ENCODE measurements at regions not wholly inside any gene's neighbourhood (a gene's known extent, or its start where the extent isn't known, plus 50 kb on each side); places are given as distances from the start of the nearest gene placed in this dataset.
A peak's percentile ranks its signal among the peaks of the same experiment; 100 is the strongest.

DNA sequence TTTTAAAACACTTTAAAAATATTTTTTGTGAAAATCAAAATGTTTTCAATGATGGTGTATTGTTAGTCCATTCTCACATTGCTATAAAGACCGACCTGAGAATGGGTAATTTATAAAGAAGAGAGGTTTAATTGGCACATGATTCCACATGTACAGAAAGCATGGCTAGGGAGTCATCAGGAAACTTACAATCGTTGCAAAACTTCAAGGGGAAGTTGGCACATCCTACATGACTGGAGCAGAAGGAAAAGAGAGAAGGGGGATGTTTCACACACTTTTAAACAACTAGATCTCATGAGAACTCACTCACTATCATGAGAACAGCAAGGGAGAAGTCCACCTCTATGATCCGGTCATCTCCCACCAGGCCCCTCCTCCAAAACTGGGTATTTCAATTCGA lies 110.7 kb downstream of the TMEM47 start:
- Histone ChIP-seq H3K4me3 (ENCODE audit: low read depth, low read length) (no peak overlapping the region), H3K27me3 (replicated peaks; ENCODE audit: control insufficient read depth, insufficient read depth, low read length) (no peaks in the 10 kb centered on the region), H3K4me1 (no peaks in the 10 kb centered on the region), H3K36me3 (ENCODE audit: control insufficient read depth, insufficient read depth, low read length) (no peaks in the 10 kb centered on the region), H3K9me3 (no peaks in the 10 kb centered on the region)
- Mint-ChIP-seq H3K36me3 (ENCODE audit: insufficient read depth, unreplicated experiment) (no peaks in the 10 kb centered on the region), H3K27ac (ENCODE audit: unreplicated experiment) (no peak overlapping the region), H3K9me3 (ENCODE audit: unreplicated experiment) (no peaks in the 10 kb centered on the region), H3K4me1 (ENCODE audit: low read depth, unreplicated experiment) (no peaks in the 10 kb centered on the region), H3K4me3 (ENCODE audit: unreplicated experiment) (no peak overlapping the region), H3K27me3 (ENCODE audit: insufficient read depth, unreplicated experiment) (no peaks in the 10 kb centered on the region)
- POLR2A ChIA-PET: no interaction called here
- intact Hi-C loops (cut with micrococcal nuclease; ENCODE audit: unreplicated experiment): no loop called here
- TF ChIP-seq, protein P1, sequence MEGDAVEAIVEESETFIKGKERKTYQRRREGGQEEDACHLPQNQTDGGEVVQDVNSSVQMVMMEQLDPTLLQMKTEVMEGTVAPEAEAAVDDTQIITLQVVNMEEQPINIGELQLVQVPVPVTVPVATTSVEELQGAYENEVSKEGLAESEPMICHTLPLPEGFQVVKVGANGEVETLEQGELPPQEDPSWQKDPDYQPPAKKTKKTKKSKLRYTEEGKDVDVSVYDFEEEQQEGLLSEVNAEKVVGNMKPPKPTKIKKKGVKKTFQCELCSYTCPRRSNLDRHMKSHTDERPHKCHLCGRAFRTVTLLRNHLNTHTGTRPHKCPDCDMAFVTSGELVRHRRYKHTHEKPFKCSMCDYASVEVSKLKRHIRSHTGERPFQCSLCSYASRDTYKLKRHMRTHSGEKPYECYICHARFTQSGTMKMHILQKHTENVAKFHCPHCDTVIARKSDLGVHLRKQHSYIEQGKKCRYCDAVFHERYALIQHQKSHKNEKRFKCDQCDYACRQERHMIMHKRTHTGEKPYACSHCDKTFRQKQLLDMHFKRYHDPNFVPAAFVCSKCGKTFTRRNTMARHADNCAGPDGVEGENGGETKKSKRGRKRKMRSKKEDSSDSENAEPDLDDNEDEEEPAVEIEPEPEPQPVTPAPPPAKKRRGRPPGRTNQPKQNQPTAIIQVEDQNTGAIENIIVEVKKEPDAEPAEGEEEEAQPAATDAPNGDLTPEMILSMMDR (IDR thresholded peaks at IDR 0.05; ENCODE audit: insufficient read depth in 1 of 2, low read depth in 1 of 2, low read length in 1 of 2, severe bottlenecking in 1 of 2, unreplicated experiment in 1 of 2): no peak
- no peak for DNase-seq
- CTCF ChIA-PET: no interaction called here
- no TSS peak for BruUV-seq (replicated peaks)

- intact Hi-C loops (cut with micrococcal nuclease; ENCODE audit: unreplicated experiment): no loop called here
- Mint-ChIP-seq H3K4me3 (ENCODE audit: unreplicated experiment) (no peak overlapping the region), H3K27ac (ENCODE audit: unreplicated experiment) (peak overlapping the region; percentile 55), H3K36me3 (ENCODE audit: insufficient read depth, unreplicated experiment) (no peaks in the 10 kb centered on the region), H3K4me1 (ENCODE audit: low read depth, unreplicated experiment) (no peaks in the 10 kb centered on the region), H3K27me3 (ENCODE audit: insufficient read depth, unreplicated experiment) (peaks cover 3% of the 10 kb centered on the region), H3K9me3 (ENCODE audit: unreplicated experiment) (no peaks in the 10 kb centered on the region)
- Histone ChIP-seq H3K4me1 (no peaks in the 10 kb centered on the region), H3K4me3 (ENCODE audit: low read depth, low read length) (no peak overlapping the region), H3K36me3 (ENCODE audit: control insufficient read depth, insufficient read depth, low read length) (no peaks in the 10 kb centered on the region), H3K27me3 (replicated peaks; ENCODE audit: control insufficient read depth, insufficient read depth, low read length) (no peaks in the 10 kb centered on the region), H3K9me3 (no peaks in the 10 kb centered on the region)
- POLR2A ChIA-PET: no interaction called here
- CTCF ChIA-PET: no interaction called here
- no TSS peak for BruUV-seq (replicated peaks)
- no peak for DNase-seq
- TF ChIP-seq, protein P1 (IDR thresholded peaks at IDR 0.05; ENCODE audit: insufficient read depth in 1 of 2, low read depth in 1 of 2, low read length in 1 of 2, severe bottlenecking in 1 of 2, unreplicated experiment in 1 of 2): no peak
Observed at GRCh38 chrX:34528081-34528480, 129.0 kb downstream of the TMEM47 start.

DNA sequence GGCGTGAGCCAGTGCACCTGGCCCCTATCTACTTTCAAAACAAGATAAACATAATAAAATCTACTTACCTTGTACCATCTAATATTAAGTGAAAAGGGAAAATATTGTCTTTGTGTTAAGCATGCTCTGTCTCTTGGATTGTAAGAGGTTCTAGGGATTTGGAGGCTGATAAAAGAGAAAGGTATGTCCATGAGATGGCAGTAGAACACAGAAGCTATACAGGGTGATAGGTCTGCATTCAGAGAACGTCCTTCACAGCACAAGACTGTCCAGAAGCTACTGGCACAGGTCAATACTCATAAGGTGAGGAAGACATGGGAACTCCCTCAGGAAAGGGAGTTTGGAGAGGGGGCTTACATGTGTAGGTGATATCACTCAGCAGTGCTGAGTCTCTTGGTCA lies 135.5 kb downstream of the TMEM47 start:
- Histone ChIP-seq H3K9me3 (no peaks in the 10 kb centered on the region), H3K4me3 (ENCODE audit: low read depth, low read length) (no peak overlapping the region), H3K4me1 (no peaks in the 10 kb centered on the region), H3K36me3 (ENCODE audit: control insufficient read depth, insufficient read depth, low read length) (no peaks in the 10 kb centered on the region), H3K27me3 (replicated peaks; ENCODE audit: control insufficient read depth, insufficient read depth, low read length) (no peaks in the 10 kb centered on the region)
- no peaks in the 10 kb centered on the region for H3K27me3 Mint-ChIP-seq (ENCODE audit: insufficient read depth, unreplicated experiment)
- H3K36me3 Mint-ChIP-seq (ENCODE audit: insufficient read depth, unreplicated experiment): no peaks in the 10 kb centered on the region
- no peak overlapping the region for H3K27ac Mint-ChIP-seq (ENCODE audit: unreplicated experiment)
- peak in 1 of 2 experiments; percentile 0 for DNase-seq
- no peak overlapping the region for H3K4me3 Mint-ChIP-seq (ENCODE audit: unreplicated experiment)
- H3K9me3 Mint-ChIP-seq (ENCODE audit: unreplicated experiment): no peaks in the 10 kb centered on the region
- BruUV-seq (replicated peaks): no TSS peak
- POLR2A ChIA-PET: no interaction called here
- TF ChIP-seq, protein P1 (IDR thresholded peaks at IDR 0.05; ENCODE audit: insufficient read depth in 1 of 2, low read depth in 1 of 2, low read length in 1 of 2, severe bottlenecking in 1 of 2, unreplicated experiment in 1 of 2): peak in 1 of 2 experiments; percentile 28
- intact Hi-C loops (cut with micrococcal nuclease; ENCODE audit: unreplicated experiment): loop anchor here (5.0 kb wide), 2 partner anchors 154 to 396 kb away; no protein-coding TSS in a partner anchor
- no peaks in the 10 kb centered on the region for H3K4me1 Mint-ChIP-seq (ENCODE audit: low read depth, unreplicated experiment)
- CTCF ChIA-PET: interaction anchor here (1.3 kb wide), 1 partner anchor 55 kb away, joined by 4 read pairs; no protein-coding TSS in a partner anchor

Measured in Caco-2 (cell line).